Occipital lobe (tissue), 1 donor: ENCODE measurements at regions not wholly inside any gene's neighbourhood (a gene's known extent, or its start where the extent isn't known, plus 50 kb on each side); places are given as distances from the start of the nearest gene placed in this dataset.

ENCODE experiments used
- DNase-seq: peaks from one replicate; lab custom pipeline; 2025; lab: John Stamatoyannopoulos, UW

- no peak for DNase-seq
Measured at GRCh38 chr2:241924069-241924908, 54.8 kb downstream of the RTP5 start.

GRCh38 chr2:241924909-241925250 lies 55.4 kb downstream of the RTP5 start:
- no peak for DNase-seq

- no peak for DNase-seq
Measured at GRCh38 chr2:241925277-241925676, 55.7 kb downstream of the RTP5 start.

- peak; percentile 52 for DNase-seq
Measured at GRCh38 chr2:241925821-241926441, 56.4 kb downstream of the RTP5 start.

- no peak for DNase-seq
Measured at GRCh38 chr2:241926541-241927311, 57.2 kb downstream of the RTP5 start.

- no peak for DNase-seq
Measured at GRCh38 chr2:241929551-241930490, 60.3 kb downstream of the RTP5 start.

- DNase-seq: no peak
Measured at GRCh38 chr2:241931084-241931975, 61.8 kb downstream of the RTP5 start.

GRCh38 chr2:241931976-241932898 lies 62.7 kb downstream of the RTP5 start:
- no peak for DNase-seq

- DNase-seq: no peak
Measured at GRCh38 chr2:241932899-241933178, 63.3 kb downstream of the RTP5 start.

GRCh38 chr2:241933179-241933911 lies 63.8 kb downstream of the RTP5 start:
- DNase-seq: no peak

- DNase-seq: no peak
Measured at GRCh38 chr2:241935314-241935713, 65.8 kb downstream of the RTP5 start.

- no peak for DNase-seq
Measured at GRCh38 chr2:241935774-241936173, 66.2 kb downstream of the RTP5 start.

GRCh38 chr2:241936457-241937133 lies 67.1 kb downstream of the RTP5 start:
- DNase-seq: no peak

- no peak for DNase-seq
Measured at GRCh38 chr2:241937297-241937696, 67.8 kb downstream of the RTP5 start.

GRCh38 chr2:241939541-241939940 lies 70.0 kb downstream of the RTP5 start:
- no peak for DNase-seq

GRCh38 chr2:241940329-241940728 lies 70.8 kb downstream of the RTP5 start:
- no peak for DNase-seq

GRCh38 chr2:241941691-241942301 lies 72.3 kb downstream of the RTP5 start:
- DNase-seq: no peak
